HCT116 (cell line): ENCODE measurements at regions not wholly inside any gene's neighbourhood (a gene's known extent, or its start where the extent isn't known, plus 50 kb on each side); places are given as distances from the start of the nearest gene placed in this dataset.
"Not testable (repeated sequence)": the region's sequence is repeated elsewhere in the genome, so short reads cannot be mapped to it uniquely, and the experiment has no call there.

Source experiments
- ATF3 ChIP-seq: IDR thresholded peaks from 2 replicates; pipeline ENCODE4 v1.6.1; 2012
- CTCF ChIP-seq, 3 experiments: fragments of 200-600 bp in 1 of 3; sonication (generic) in 1 of 3; IDR thresholded peaks in 2 of 3; conservative IDR thresholded peaks in 1 of 3; 2 replicates each; pipeline ENCODE4 v1.5.1; 2012 to 2017; ENCODE audit warnings: low read depth in 2 of 3, low read length in 2 of 3, antibody characterized with exemption in 1 of 3, borderline replicate concordance in 1 of 3, control low read depth in 1 of 3, mild to moderate bottlenecking in 1 of 3, mixed read lengths in 1 of 3, mixed run types in 1 of 3, moderate library complexity in 1 of 3; ENCODE audit not compliant: insufficient read depth in 1 of 3
- MAX ChIP-seq: IDR thresholded peaks from 2 replicates; pipeline ENCODE4 v1.6.1; 2012
- POLR2A ChIP-seq: IDR thresholded peaks from 2 replicates; pipeline ENCODE4 v1.7.0; 2011; ENCODE audit warnings: borderline replicate concordance; ENCODE audit not compliant: insufficient read depth, insufficient read length; ENCODE audit errors: extremely low read depth
- POLR2AphosphoS5 ChIP-seq: IDR thresholded peaks from 2 replicates; pipeline ENCODE4 v1.6.1; 2011; ENCODE audit warnings: mild to moderate bottlenecking, low read depth, low read length, moderate library complexity
- RAD21 ChIP-seq: IDR thresholded peaks from 2 replicates; pipeline ENCODE4 v1.6.1; 2012; ENCODE audit warnings: low read depth, mild to moderate bottlenecking
- SRF ChIP-seq: IDR thresholded peaks from 2 replicates; pipeline ENCODE4 v1.6.1; 2012; ENCODE audit warnings: low read depth
- ZFX ChIP-seq: fragments of 450-650 bp; IDR thresholded peaks from 2 replicates; pipeline ENCODE4 v1.6.1; 2017
- ZNF274 ChIP-seq: fragments of 200-500 bp; sonication (Bioruptor generic); IDR thresholded peaks from 2 replicates; pipeline ENCODE4 v1.6.1; 2014; ENCODE audit warnings: mild to moderate bottlenecking, low read depth, low read length, inconsistent platforms

DNA sequence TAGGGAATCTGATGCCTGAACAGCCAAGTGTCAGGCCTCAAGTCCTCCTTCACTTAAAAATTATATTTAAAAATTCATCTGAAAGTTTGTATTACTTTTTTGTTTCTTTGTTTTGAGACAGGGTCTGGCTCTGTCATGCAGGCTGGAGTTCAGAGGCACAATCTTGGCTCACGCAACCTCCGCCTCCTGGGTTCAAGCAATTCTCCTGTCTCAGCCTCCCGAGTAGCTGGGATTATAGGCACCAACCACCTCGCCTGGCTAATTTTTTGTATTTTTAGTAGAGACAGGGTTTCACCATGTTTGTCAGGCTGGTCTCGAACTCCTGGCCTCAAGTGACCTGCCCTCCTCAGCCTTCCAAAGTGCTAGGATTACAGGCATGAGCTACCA, 53.6 kb upstream of the RDX start:
- not testable (repeated sequence) for TF ChIP-seq CTCF (IDR thresholded peaks at IDR 0.05 in 2 of 3, conservative IDR thresholded peaks at IDR 0.05 in 1 of 3; ENCODE audit: borderline replicate concordance in 1 of 3, insufficient read depth in 1 of 3, low read depth in 2 of 3, low read length in 2 of 3); SRF; ZNF274; POLR2A; ZFX; MAX; POLR2AphosphoS5; ATF3; RAD21
